Transverse colon (tissue), 4 donors: ENCODE measurements at regions not wholly inside any gene's neighbourhood (a gene's known extent, or its start where the extent isn't known, plus 50 kb on each side); places are given as distances from the start of the nearest gene placed in this dataset.

ENCODE experiments used
- DNase-seq: peaks from one replicate; pipeline ENCODE4 v3.0.0-alpha.2; 2019
- H3K27ac ChIP-seq, 4 donors: fragments of 200-600 bp; sonication (generic); 2 replicates each; pipeline ENCODE4 v1.5.1; 2016 to 2018; ENCODE audit warnings: inconsistent platforms in 4 of 4
- H3K27me3 ChIP-seq: fragments of 200-600 bp; sonication (generic); 2 replicates; pipeline ENCODE4 v1.5.1; 2017; ENCODE audit warnings: inconsistent platforms
- H3K36me3 ChIP-seq, 4 donors: fragments of 200-600 bp; sonication (generic); 2 replicates each; pipeline ENCODE4 v1.5.1; 2017 to 2019; ENCODE audit warnings: inconsistent platforms in 4 of 4
- H3K4me1 ChIP-seq, 4 donors: fragments of 200-600 bp; sonication (generic); 2 replicates each; pipeline ENCODE4 v1.5.1; 2017 to 2020; ENCODE audit warnings: inconsistent platforms in 4 of 4
- H3K4me3 ChIP-seq, 4 donors: fragments of 200-600 bp; sonication (generic); 1 replicate in 1 of 4; 2 replicates in 3 of 4; pipeline versions ENCODE4 v1.5.1 to v1.6.1; 2017 to 2019; ENCODE audit warnings: inconsistent platforms in 4 of 4
- H3K9me3 ChIP-seq, 2 donors: fragments of 200-600 bp; sonication (generic); 2 replicates each; pipeline ENCODE4 v1.5.1; 2017 to 2019; ENCODE audit warnings: inconsistent platforms in 2 of 2
- CTCF ChIP-seq, 5 experiments: fragments of 200-600 bp in 3 of 5; fragments of 450-650 bp in 2 of 5; sonication (generic) in 3 of 5; IDR thresholded peaks; 1 replicate in 2 of 5; 2 replicates in 3 of 5; pipeline ENCODE4 v1.5.1; 2016 to 2017; ENCODE audit warnings: antibody characterized with exemption in 5 of 5, inconsistent platforms in 3 of 5, mild to moderate bottlenecking in 2 of 5, moderate library complexity in 1 of 5
- EP300 ChIP-seq: sonication (generic); formaldehyde crosslinking; IDR thresholded peaks from one replicate; pipeline ENCODE4 v1.6.1; 2017; ENCODE audit warnings: antibody characterized with exemption, low read depth
- POLR2A ChIP-seq: fragments of 450-650 bp; IDR thresholded peaks from one replicate; pipeline ENCODE4 v1.6.1; 2016; ENCODE audit warnings: antibody characterized with exemption, mild to moderate bottlenecking, moderate library complexity
- POLR2AphosphoS5 ChIP-seq, 3 donors: sonication (generic); formaldehyde crosslinking; IDR thresholded peaks; one replicate each; pipeline ENCODE4 v1.6.1; 2016; ENCODE audit warnings: antibody characterized with exemption in 3 of 3
- WGBS, 2 donors: methylation state at CpG; one replicate each; pipeline ENCODE4 v1.1.5; 2018; ENCODE audit warnings: low coverage in 1 of 2; 5-methylcytosine and 5-hydroxymethylcytosine counted together
- in situ Hi-C, 4 donors: fragments of 200-750 bp; cut with MboI; loops; one replicate each; pipeline versions ENCODE4 v1.15.0 to v1.15.1; 2017; ENCODE audit warnings: low sequenced_read_pairs in 3 of 4, low pct_ligation_motif_present in 1 of 4, low pct_unique_long_range_greater_than_20kb in 1 of 4
- intact Hi-C: fragments of 100-400 bp; cut with DNase I; formaldehyde crosslinking; loops from one replicate; pipeline ENCODE4 v1.15.1; 2023; ENCODE audit warnings: low total_unique reads

- in situ Hi-C loops (no loop called here), intact Hi-C loops (loop anchor here (5.0 kb wide), 1 partner anchor 1136 kb away; no protein-coding TSS in a partner anchor)
- H3K27ac ChIP-seq: no peak overlapping the region
- H3K27me3 ChIP-seq: no peaks in the 10 kb centered on the region
- H3K36me3 ChIP-seq: no peaks in the 10 kb centered on the region
- H3K4me3 ChIP-seq: no peak overlapping the region
- 20 to 65% methylated on average over 1 of the region's 1 CpG for WGBS, 2 donors
- TF ChIP-seq EP300 (no peak), POLR2AphosphoS5 (IDR thresholded peaks at IDR 0.05) (no peak), CTCF (IDR thresholded peaks at IDR 0.05) (no peak), POLR2A (no peak)
- no peak for DNase-seq
- H3K4me1 ChIP-seq: no peaks in the 10 kb centered on the region
- no peaks in the 10 kb centered on the region for H3K9me3 ChIP-seq
Observed at GRCh38 chr4:107147873-107148272, 111.8 kb upstream of the DKK2 start.

- in situ Hi-C loops (no loop called here), intact Hi-C loops (no loop called here)
- Histone ChIP-seq H3K4me1 (peaks cover 0 to 6% (median 0%) of the 10 kb centered on the region in 4 donors), H3K27me3 (no peaks in the 10 kb centered on the region), H3K9me3 (no peaks in the 10 kb centered on the region), H3K4me3 (no peak overlapping the region), H3K27ac (no peak overlapping the region), H3K36me3 (no peaks in the 10 kb centered on the region)
- DNase-seq: no peak
- WGBS, 2 donors: 36 to 60% methylated on average over 1 of the region's 1 CpG
- TF ChIP-seq POLR2A (no peak), EP300 (no peak), POLR2AphosphoS5 (IDR thresholded peaks at IDR 0.05) (no peak), CTCF (IDR thresholded peaks at IDR 0.05) (no peak)
Observed at GRCh38 chr4:107138433-107138832, 102.3 kb upstream of the DKK2 start.

GRCh38 chr4:107133965-107134653 is 98.0 kb upstream of the DKK2 start:
- TF ChIP-seq POLR2AphosphoS5 (IDR thresholded peaks at IDR 0.05) (no peak), CTCF (IDR thresholded peaks at IDR 0.05) (no peak)
- H3K4me1 ChIP-seq: peaks cover 0 to 6% (median 0%) of the 10 kb centered on the region in 4 donors
- no peak for DNase-seq
- in situ Hi-C loops (no loop called here), intact Hi-C loops (no loop called here)
- H3K36me3 ChIP-seq: no peaks in the 10 kb centered on the region
- no peaks in the 10 kb centered on the region for H3K9me3 ChIP-seq
- no peak overlapping the region for H3K4me3 ChIP-seq
- no peak overlapping the region for H3K27ac ChIP-seq
- 79 to 85% methylated on average over 4 of the region's 4 CpGs for WGBS, 2 donors
- H3K27me3 ChIP-seq: no peaks in the 10 kb centered on the region

GRCh38 chr4:107131295-107131694 is 95.2 kb upstream of the DKK2 start:
- intact Hi-C loops (no loop called here), in situ Hi-C loops (no loop called here)

More at GRCh38 chr4:107131295-107131694, 95.2 kb upstream of the DKK2 start:
- H3K36me3 ChIP-seq: no peaks in the 10 kb centered on the region
- H3K4me3 ChIP-seq: no peak overlapping the region
- no peak overlapping the region for H3K27ac ChIP-seq
- TF ChIP-seq EP300 (no peak), POLR2AphosphoS5 (IDR thresholded peaks at IDR 0.05) (no peak), POLR2A (no peak), CTCF (IDR thresholded peaks at IDR 0.05) (no peak)
- no peaks in the 10 kb centered on the region for H3K27me3 ChIP-seq
- 67 to 89% methylated on average over 1 of the region's 1 CpG for WGBS, 2 donors
- H3K9me3 ChIP-seq: no peaks in the 10 kb centered on the region
- H3K4me1 ChIP-seq: no peaks in the 10 kb centered on the region
- DNase-seq: no peak
